ENCODE measurements at regions not wholly inside any gene's neighbourhood (a gene's known extent, or its start where the extent isn't known, plus 50 kb on each side); places are given as distances from the start of the nearest gene placed in this dataset.

DNA sequence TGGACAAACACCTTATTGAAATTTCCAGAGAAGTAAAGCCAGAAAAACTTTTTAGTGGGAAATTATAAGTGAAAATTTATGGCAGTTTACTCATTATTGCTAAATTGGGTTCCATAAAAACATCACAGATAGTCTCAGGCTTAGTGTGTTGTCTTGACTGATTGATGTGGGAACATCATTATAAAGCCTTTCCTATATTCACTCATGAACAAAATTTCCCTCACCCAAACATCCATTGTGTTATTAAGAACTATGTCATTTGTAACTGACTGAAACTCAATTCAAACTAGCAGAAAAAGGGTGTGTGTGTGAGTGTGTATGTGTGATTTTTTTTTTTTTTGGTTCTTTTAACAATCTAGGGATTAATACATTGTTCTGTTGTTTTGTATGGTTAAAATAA, 143.7 kb upstream of the SEMA6A start (continued):
- TF ChIP-seq, protein P1, sequence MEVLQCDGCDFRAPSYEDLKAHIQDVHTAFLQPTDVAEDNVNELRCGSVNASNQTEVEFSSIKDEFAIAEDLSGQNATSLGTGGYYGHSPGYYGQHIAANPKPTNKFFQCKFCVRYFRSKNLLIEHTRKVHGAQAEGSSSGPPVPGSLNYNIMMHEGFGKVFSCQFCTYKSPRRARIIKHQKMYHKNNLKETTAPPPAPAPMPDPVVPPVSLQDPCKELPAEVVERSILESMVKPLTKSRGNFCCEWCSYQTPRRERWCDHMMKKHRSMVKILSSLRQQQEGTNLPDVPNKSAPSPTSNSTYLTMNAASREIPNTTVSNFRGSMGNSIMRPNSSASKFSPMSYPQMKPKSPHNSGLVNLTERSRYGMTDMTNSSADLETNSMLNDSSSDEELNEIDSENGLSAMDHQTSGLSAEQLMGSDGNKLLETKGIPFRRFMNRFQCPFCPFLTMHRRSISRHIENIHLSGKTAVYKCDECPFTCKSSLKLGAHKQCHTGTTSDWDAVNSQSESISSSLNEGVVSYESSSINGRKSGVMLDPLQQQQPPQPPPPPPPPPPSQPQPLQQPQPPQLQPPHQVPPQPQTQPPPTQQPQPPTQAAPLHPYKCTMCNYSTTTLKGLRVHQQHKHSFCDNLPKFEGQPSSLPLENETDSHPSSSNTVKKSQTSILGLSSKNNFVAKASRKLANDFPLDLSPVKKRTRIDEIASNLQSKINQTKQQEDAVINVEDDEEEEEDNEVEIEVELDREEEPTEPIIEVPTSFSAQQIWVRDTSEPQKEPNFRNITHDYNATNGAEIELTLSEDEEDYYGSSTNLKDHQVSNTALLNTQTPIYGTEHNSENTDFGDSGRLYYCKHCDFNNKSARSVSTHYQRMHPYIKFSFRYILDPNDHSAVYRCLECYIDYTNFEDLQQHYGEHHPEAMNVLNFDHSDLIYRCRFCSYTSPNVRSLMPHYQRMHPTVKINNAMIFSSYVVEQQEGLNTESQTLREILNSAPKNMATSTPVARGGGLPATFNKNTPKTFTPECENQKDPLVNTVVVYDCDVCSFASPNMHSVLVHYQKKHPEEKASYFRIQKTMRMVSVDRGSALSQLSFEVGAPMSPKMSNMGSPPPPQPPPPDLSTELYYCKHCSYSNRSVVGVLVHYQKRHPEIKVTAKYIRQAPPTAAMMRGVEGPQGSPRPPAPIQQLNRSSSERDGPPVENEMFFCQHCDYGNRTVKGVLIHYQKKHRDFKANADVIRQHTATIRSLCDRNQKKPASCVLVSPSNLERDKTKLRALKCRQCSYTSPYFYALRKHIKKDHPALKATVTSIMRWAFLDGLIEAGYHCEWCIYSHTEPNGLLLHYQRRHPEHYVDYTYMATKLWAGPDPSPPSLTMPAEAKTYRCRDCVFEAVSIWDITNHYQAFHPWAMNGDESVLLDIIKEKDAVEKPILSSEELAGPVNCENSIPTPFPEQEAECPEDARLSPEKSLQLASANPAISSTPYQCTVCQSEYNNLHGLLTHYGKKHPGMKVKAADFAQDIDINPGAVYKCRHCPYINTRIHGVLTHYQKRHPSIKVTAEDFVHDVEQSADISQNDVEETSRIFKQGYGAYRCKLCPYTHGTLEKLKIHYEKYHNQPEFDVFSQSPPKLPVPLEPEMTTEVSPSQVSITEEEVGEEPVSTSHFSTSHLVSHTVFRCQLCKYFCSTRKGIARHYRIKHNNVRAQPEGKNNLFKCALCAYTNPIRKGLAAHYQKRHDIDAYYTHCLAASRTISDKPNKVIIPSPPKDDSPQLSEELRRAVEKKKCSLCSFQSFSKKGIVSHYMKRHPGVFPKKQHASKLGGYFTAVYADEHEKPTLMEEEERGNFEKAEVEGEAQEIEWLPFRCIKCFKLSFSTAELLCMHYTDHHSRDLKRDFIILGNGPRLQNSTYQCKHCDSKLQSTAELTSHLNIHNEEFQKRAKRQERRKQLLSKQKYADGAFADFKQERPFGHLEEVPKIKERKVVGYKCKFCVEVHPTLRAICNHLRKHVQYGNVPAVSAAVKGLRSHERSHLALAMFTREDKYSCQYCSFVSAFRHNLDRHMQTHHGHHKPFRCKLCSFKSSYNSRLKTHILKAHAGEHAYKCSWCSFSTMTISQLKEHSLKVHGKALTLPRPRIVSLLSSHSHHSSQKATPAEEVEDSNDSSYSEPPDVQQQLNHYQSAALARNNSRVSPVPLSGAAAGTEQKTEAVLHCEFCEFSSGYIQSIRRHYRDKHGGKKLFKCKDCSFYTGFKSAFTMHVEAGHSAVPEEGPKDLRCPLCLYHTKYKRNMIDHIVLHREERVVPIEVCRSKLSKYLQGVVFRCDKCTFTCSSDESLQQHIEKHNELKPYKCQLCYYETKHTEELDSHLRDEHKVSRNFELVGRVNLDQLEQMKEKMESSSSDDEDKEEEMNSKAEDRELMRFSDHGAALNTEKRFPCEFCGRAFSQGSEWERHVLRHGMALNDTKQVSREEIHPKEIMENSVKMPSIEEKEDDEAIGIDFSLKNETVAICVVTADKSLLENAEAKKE (CRISPR knock-in tag; IDR thresholded peaks at IDR 0.05): no peak
- TF ChIP-seq POLR2AphosphoS5 (IDR thresholded peaks at IDR 0.05; ENCODE audit: low read depth) (no peak), CREB1 (CRISPR knock-in tag; IDR thresholded peaks at IDR 0.05; ENCODE audit: low read depth) (no peak), ZNF114 (CRISPR knock-in tag; IDR thresholded peaks at IDR 0.05) (no peak), STAT1 (IDR thresholded peaks at IDR 0.05; ENCODE audit: unreplicated experiment) (no peak)
- TF ChIP-seq, protein P2, sequence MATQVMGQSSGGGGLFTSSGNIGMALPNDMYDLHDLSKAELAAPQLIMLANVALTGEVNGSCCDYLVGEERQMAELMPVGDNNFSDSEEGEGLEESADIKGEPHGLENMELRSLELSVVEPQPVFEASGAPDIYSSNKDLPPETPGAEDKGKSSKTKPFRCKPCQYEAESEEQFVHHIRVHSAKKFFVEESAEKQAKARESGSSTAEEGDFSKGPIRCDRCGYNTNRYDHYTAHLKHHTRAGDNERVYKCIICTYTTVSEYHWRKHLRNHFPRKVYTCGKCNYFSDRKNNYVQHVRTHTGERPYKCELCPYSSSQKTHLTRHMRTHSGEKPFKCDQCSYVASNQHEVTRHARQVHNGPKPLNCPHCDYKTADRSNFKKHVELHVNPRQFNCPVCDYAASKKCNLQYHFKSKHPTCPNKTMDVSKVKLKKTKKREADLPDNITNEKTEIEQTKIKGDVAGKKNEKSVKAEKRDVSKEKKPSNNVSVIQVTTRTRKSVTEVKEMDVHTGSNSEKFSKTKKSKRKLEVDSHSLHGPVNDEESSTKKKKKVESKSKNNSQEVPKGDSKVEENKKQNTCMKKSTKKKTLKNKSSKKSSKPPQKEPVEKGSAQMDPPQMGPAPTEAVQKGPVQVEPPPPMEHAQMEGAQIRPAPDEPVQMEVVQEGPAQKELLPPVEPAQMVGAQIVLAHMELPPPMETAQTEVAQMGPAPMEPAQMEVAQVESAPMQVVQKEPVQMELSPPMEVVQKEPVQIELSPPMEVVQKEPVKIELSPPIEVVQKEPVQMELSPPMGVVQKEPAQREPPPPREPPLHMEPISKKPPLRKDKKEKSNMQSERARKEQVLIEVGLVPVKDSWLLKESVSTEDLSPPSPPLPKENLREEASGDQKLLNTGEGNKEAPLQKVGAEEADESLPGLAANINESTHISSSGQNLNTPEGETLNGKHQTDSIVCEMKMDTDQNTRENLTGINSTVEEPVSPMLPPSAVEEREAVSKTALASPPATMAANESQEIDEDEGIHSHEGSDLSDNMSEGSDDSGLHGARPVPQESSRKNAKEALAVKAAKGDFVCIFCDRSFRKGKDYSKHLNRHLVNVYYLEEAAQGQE (IDR thresholded peaks at IDR 0.05; ENCODE audit: unreplicated experiment): no peak

DNA sequence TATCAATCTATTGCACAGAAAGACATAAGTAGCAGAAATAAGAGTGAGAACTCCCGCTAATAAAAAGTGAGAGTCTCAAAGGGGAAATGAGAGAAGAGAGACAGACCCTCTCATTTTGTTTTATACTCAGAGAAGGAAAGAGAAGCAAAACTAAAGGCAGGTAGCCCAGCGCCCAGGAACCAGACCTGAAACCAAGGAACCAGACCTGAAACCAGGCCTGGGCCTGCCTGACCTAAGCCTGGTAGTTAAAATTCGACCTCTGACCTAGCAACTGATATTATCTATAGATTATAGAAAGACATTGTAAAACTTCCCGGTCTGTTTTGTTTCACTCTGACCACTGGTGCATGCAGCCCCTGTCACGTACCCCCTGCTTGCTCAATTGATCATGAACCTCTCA, 134.5 kb upstream of the SEMA6A start:
- H3K9me3 Mint-ChIP-seq: peaks cover 14% of the 10 kb centered on the region; the same call in 2 of the 3 replicates
- Histone ChIP-seq H3K27ac (ENCODE audit: low read depth) (no peak overlapping the region), H2AFZ (no peak overlapping the region), H3K27me3 (ENCODE audit: insufficient read depth) (no peaks in the 10 kb centered on the region), H3K4me3 (no peak overlapping the region), H3K36me3 (ENCODE audit: insufficient read depth) (no peaks in the 10 kb centered on the region), H3K9me2 (ENCODE audit: insufficient read depth) (no peaks in the 10 kb centered on the region), H3F3A (replicated peaks; ENCODE audit: low read depth) (no peaks in the 10 kb centered on the region), H3K79me2 (replicated peaks; ENCODE audit: insufficient read depth) (no peaks in the 10 kb centered on the region), H3K4me1 (ENCODE audit: insufficient read depth) (peaks cover 14% of the 10 kb centered on the region), H4K20me1 (replicated peaks; ENCODE audit: insufficient read depth) (no peaks in the 10 kb centered on the region), H3K4me2 (no peak overlapping the region)
- ATAC-seq: no peak
- peaks cover 3% of the 10 kb centered on the region for H3K27me3 Mint-ChIP-seq (ENCODE audit: insufficient read depth, low read depth, poor library complexity)
- H3K36me3 Mint-ChIP-seq (ENCODE audit: low read depth): peaks cover 15% of the 10 kb centered on the region
- no peak overlapping the region for H3K27ac Mint-ChIP-seq
- DNase-seq (ENCODE audit: low spot score): no peak
- no peak overlapping the region for H3K4me3 Mint-ChIP-seq
- peaks cover 22% of the 10 kb centered on the region for H3K4me1 Mint-ChIP-seq
- no peak for TF ChIP-seq STAT1 (IDR thresholded peaks at IDR 0.05; ENCODE audit: unreplicated experiment)
- no peak for TF ChIP-seq POLR2AphosphoS5 (IDR thresholded peaks at IDR 0.05; ENCODE audit: low read depth)
- no peak for TF ChIP-seq NANOG (IDR thresholded peaks at IDR 0.05; ENCODE audit: borderline replicate concordance)
- TF ChIP-seq, protein P3, sequence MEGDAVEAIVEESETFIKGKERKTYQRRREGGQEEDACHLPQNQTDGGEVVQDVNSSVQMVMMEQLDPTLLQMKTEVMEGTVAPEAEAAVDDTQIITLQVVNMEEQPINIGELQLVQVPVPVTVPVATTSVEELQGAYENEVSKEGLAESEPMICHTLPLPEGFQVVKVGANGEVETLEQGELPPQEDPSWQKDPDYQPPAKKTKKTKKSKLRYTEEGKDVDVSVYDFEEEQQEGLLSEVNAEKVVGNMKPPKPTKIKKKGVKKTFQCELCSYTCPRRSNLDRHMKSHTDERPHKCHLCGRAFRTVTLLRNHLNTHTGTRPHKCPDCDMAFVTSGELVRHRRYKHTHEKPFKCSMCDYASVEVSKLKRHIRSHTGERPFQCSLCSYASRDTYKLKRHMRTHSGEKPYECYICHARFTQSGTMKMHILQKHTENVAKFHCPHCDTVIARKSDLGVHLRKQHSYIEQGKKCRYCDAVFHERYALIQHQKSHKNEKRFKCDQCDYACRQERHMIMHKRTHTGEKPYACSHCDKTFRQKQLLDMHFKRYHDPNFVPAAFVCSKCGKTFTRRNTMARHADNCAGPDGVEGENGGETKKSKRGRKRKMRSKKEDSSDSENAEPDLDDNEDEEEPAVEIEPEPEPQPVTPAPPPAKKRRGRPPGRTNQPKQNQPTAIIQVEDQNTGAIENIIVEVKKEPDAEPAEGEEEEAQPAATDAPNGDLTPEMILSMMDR (conservative IDR thresholded peaks at IDR 0.05; ENCODE audit: low read depth in 2 of 2): no peak

Data from GM23338 (cell line).